WI38 (cell line): ENCODE measurements at regions not wholly inside any gene's neighbourhood (a gene's known extent, or its start where the extent isn't known, plus 50 kb on each side); places are given as distances from the start of the nearest gene placed in this dataset.

Experiments used
- H3K4me3 ChIP-seq: 2 replicates; pipeline ENCODE4 v1.5.1; 2011; ENCODE audit warnings: low read depth, mild to moderate bottlenecking, control low read depth, low read length
- TF ChIP-seq, protein P1 (sequence below): IDR thresholded peaks from 2 replicates; pipeline ENCODE4 v1.5.1; 2012; ENCODE audit warnings: low read depth, mild to moderate bottlenecking, control low read depth, low read length

- no peak overlapping the region for H3K4me3 ChIP-seq
- TF ChIP-seq, protein P1, sequence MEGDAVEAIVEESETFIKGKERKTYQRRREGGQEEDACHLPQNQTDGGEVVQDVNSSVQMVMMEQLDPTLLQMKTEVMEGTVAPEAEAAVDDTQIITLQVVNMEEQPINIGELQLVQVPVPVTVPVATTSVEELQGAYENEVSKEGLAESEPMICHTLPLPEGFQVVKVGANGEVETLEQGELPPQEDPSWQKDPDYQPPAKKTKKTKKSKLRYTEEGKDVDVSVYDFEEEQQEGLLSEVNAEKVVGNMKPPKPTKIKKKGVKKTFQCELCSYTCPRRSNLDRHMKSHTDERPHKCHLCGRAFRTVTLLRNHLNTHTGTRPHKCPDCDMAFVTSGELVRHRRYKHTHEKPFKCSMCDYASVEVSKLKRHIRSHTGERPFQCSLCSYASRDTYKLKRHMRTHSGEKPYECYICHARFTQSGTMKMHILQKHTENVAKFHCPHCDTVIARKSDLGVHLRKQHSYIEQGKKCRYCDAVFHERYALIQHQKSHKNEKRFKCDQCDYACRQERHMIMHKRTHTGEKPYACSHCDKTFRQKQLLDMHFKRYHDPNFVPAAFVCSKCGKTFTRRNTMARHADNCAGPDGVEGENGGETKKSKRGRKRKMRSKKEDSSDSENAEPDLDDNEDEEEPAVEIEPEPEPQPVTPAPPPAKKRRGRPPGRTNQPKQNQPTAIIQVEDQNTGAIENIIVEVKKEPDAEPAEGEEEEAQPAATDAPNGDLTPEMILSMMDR = no peak
These were observed 527.0 kb downstream of the TLE1 start for GRCh38 chr9:81162361-81162760.

- no peak overlapping the region for H3K4me3 ChIP-seq
- TF ChIP-seq, protein P1 = no peak
These were observed 533.0 kb downstream of the TLE1 start for GRCh38 chr9:81156381-81156780.

GRCh38 chr9:81150016-81150625, 539.2 kb downstream of the TLE1 start:
- H3K4me3 ChIP-seq = no peak overlapping the region
- TF ChIP-seq, protein P1 = no peak

GRCh38 chr9:81146684-81147337, 542.5 kb downstream of the TLE1 start:
- TF ChIP-seq, protein P1 = no peak
- no peak overlapping the region for H3K4me3 ChIP-seq

- H3K4me3 ChIP-seq = no peak overlapping the region
- TF ChIP-seq, protein P1 = no peak
These were observed 543.1 kb downstream of the TLE1 start for GRCh38 chr9:81146241-81146640.

DNA sequence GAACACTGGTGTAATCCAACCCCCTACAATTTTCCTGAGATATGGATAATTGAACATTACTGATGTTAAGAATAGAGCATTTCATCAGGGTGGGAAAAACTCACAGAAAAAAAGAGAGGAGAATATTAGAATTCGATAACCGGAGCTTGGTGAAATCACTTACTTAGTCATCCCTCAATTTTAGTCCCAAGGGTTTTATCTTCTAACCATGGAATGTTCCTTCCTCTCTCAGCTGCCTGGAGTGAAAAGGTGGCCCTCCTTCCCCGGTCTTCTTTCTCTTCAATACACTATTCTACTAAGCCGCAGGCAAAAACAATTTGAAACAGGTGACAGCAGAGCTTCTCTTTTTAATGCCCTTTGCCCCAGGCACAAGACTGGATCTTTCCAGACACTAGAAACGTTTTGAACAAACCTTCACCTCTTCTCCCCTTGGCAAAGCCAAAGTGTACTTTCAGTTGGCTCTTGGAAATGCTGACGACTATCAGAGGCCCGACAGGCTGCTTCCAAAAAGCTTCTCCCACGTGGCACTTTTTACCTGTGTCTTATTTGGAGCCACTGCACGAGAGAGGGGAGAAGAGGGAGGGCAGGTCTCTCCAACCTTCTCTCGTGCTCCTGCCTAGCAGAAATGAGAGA, 543.9 kb downstream of the TLE1 start:
- H3K4me3 ChIP-seq = no peak overlapping the region
- TF ChIP-seq, protein P1 = no peak

DNA sequence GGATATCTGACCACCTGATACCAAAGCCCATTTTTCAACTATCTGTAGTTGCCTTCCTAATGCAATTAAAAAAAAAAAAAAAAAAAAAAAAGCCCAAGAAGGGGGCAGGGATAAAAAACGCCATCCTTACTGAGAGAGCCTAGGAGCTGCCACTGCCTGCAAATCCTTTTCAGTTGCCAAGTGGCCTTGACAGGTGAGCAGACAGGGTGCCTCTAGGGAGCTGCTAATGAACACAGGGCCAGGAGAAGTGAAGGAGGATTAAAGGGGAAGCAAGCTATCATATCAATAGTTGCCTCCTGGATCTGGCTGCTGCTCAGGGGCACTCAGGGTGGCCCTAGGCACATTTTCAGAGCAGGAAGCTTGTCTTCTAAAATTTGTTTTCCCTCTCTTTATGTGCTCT, 547.4 kb downstream of the TLE1 start:
- TF ChIP-seq, protein P1 = no peak
- H3K4me3 ChIP-seq = no peak overlapping the region
